Suprapubic skin (tissue), 4 donors: ENCODE measurements at regions not wholly inside any gene's neighbourhood (a gene's known extent, or its start where the extent isn't known, plus 50 kb on each side); places are given as distances from the start of the nearest gene placed in this dataset.

Experiments used
- DNase-seq, 2 donors: peaks; one replicate each; pipeline ENCODE4 v3.0.0-alpha.2; 2019; ENCODE audit warnings: low spot score in 2 of 2
- H3K27ac ChIP-seq: fragments of 200-600 bp; sonication (generic); one replicate; pipeline ENCODE4 v1.5.1; 2019
- H3K27me3 ChIP-seq: fragments of 200-600 bp; sonication (generic); one replicate; pipeline ENCODE4 v1.5.1; 2019
- H3K36me3 ChIP-seq: fragments of 200-600 bp; sonication (generic); one replicate; pipeline ENCODE4 v1.5.1; 2019
- H3K4me1 ChIP-seq: fragments of 200-600 bp; sonication (generic); one replicate; pipeline ENCODE4 v1.5.1; 2019
- H3K4me3 ChIP-seq: fragments of 200-600 bp; sonication (generic); one replicate; pipeline ENCODE4 v1.5.1; 2019; ENCODE audit warnings: mild to moderate bottlenecking
- H3K9me3 ChIP-seq: fragments of 200-600 bp; sonication (generic); one replicate; pipeline ENCODE4 v1.5.1; 2019
- CTCF ChIP-seq, 2 donors: fragments of 200-600 bp in 1 of 2; fragments of 450-650 bp in 1 of 2; sonication (generic) in 1 of 2; IDR thresholded peaks; one replicate each; pipeline ENCODE4 v1.5.1; 2016 to 2019; ENCODE audit warnings: antibody characterized with exemption in 2 of 2, mild to moderate bottlenecking in 1 of 2, moderate library complexity in 1 of 2
- EP300 ChIP-seq: sonication (generic); formaldehyde crosslinking; IDR thresholded peaks from one replicate; pipeline ENCODE4 v1.6.1; 2017; ENCODE audit warnings: antibody characterized with exemption
- POLR2A ChIP-seq, 2 donors: fragments of 450-650 bp; IDR thresholded peaks; one replicate each; pipeline ENCODE4 v1.6.1; 2017; ENCODE audit warnings: antibody characterized with exemption in 2 of 2, mild to moderate bottlenecking in 2 of 2, moderate library complexity in 2 of 2
- POLR2AphosphoS5 ChIP-seq, 3 donors: sonication (generic); formaldehyde crosslinking; IDR thresholded peaks; one replicate each; pipeline ENCODE4 v1.6.1; 2017; ENCODE audit warnings: antibody characterized with exemption in 3 of 3
- WGBS: methylation state at CpG from one replicate; pipeline ENCODE4 v1.1.5; 2018; 5-methylcytosine and 5-hydroxymethylcytosine counted together

- no peaks in the 10 kb centered on the region for H3K4me1 ChIP-seq
- TF ChIP-seq CTCF (IDR thresholded peaks at IDR 0.05): no peak
- no peak for TF ChIP-seq POLR2AphosphoS5 (IDR thresholded peaks at IDR 0.05)
- no peak for TF ChIP-seq POLR2A (IDR thresholded peaks at IDR 0.05)
- no peak for TF ChIP-seq EP300
- no peaks in the 10 kb centered on the region for H3K9me3 ChIP-seq
- H3K27ac ChIP-seq: no peak overlapping the region
- no peaks in the 10 kb centered on the region for H3K27me3 ChIP-seq
- WGBS: 30% methylated on average over 2 of the region's 2 CpGs
- DNase-seq: no peak
- H3K4me3 ChIP-seq: no peak overlapping the region
- H3K36me3 ChIP-seq: no peaks in the 10 kb centered on the region
These were observed 767.4 kb downstream of the IRX1 start for GRCh38 chr5:4363045-4363444.

DNA sequence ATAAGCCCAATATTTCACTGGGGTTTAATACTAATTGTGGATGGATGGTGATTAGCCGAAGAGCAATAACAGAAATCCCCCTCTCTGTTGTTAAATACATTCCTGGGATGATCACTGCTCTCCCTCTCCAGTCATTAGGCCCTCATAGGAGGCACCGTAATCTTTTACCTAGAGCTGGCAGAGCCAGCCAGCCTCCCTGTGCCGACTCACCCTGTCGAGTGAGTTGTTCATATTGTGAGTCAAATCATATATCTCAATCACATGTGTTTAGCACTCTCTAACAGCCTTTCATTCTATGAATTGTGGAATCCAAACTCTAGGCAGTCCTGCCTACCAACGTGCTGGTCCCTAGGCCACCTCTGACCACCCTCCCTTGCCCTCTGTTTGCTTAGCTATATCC, 771.0 kb downstream of the IRX1 start:
- no peak overlapping the region for H3K27ac ChIP-seq
- H3K36me3 ChIP-seq: no peaks in the 10 kb centered on the region
- DNase-seq: no peak
- no peaks in the 10 kb centered on the region for H3K4me1 ChIP-seq
- H3K27me3 ChIP-seq: no peaks in the 10 kb centered on the region
- TF ChIP-seq POLR2A (IDR thresholded peaks at IDR 0.05): no peak
- no peak for TF ChIP-seq CTCF (IDR thresholded peaks at IDR 0.05)
- TF ChIP-seq POLR2AphosphoS5 (IDR thresholded peaks at IDR 0.05): no peak
- no peak for TF ChIP-seq EP300
- WGBS: 88% methylated on average over 5 of the region's 5 CpGs
- no peak overlapping the region for H3K4me3 ChIP-seq
- no peaks in the 10 kb centered on the region for H3K9me3 ChIP-seq

DNA sequence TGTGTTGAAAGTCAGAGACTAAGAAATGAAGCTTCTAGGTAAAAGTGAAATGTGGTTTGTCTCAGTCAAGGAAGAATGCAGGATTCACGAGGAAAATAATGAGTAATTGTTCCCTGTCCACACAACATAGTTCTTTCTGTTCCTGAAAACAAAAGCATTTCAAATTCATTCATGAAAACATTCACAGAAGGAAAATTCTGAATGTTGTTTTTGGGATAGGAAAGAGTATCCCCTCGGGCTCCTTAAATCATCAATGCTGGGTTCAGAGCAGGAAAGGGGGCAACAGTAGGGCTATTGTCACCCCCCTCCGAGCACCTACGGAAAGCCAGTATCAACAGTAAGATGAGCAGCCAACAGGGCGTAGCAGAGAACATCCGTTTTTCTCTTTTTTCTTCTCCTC, 769.9 kb upstream of the ADAMTS16 start:
- TF ChIP-seq EP300: no peak
- no peak for TF ChIP-seq POLR2A (IDR thresholded peaks at IDR 0.05)
- TF ChIP-seq CTCF (IDR thresholded peaks at IDR 0.05): no peak
- no peak for TF ChIP-seq POLR2AphosphoS5 (IDR thresholded peaks at IDR 0.05)
- H3K4me1 ChIP-seq: peaks cover 4% of the 10 kb centered on the region
- H3K27ac ChIP-seq: no peak overlapping the region
- WGBS: 66% methylated on average over 6 of the region's 6 CpGs
- H3K36me3 ChIP-seq: no peaks in the 10 kb centered on the region
- no peaks in the 10 kb centered on the region for H3K9me3 ChIP-seq
- no peak overlapping the region for H3K4me3 ChIP-seq
- H3K27me3 ChIP-seq: no peaks in the 10 kb centered on the region
- DNase-seq: no peak

DNA sequence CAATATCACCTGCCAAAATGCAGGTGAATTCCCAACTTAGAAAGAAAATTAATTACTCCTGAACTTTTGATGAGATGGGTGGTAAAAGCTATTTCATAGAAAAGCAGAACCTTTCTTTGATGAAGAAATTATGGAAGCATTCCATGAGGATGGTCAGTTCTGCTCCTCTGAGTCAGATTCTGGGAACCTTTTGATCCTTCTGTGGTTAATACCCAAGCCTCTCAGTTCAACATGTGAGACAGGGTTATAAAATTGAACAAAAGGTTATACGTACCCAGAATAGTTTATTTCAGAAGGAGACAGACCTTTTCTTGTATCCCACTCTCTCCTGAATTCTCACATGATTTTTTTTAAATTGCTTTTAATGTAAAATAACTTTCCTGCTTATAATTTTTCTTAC, 767.6 kb upstream of the ADAMTS16 start:
- Histone ChIP-seq H3K9me3 (no peaks in the 10 kb centered on the region), H3K36me3 (no peaks in the 10 kb centered on the region), H3K27me3 (no peaks in the 10 kb centered on the region), H3K4me1 (peaks cover 7% of the 10 kb centered on the region), H3K4me3 (no peak overlapping the region), H3K27ac (peak overlapping the region; percentile 50)
- WGBS: 81% methylated on average over 1 of the region's 1 CpG
- DNase-seq: no peak
- TF ChIP-seq POLR2A (IDR thresholded peaks at IDR 0.05) (no peak), POLR2AphosphoS5 (IDR thresholded peaks at IDR 0.05) (no peak), EP300 (no peak)

DNA sequence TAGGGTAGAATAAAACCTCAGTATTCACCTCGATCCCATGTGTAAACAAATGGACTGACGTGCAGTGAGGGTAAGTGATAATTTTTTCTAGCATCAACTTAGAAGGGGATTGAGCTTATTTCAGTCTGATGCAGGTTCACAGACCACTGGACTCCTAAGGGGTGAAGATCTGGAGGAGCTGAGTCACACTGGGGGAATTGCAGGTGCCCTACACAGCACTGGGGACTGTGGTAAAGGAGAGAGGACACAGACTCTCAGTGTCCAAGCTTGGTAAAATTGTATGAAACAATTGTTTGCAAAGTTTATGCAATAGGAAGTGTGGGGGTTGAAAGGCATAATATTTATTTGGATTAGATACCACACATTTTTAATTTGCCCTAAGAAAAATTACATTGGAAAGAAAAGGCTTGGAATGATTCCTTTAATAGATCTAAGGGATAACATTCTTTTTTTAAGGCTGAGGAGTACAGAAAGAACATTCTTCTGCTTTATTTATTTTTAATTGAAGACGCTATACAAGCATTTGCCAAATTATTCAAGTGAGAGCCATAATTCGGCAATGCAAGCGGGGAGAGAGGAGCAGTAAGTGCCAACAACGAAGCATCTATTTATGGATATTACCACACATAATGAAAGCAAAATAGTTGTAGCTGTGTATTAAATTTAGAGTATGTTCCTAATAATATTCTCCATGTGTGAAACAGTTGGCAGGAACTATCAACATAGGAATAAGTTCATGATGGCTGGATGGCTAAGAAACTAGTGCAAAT, 766.9 kb upstream of the ADAMTS16 start:
- Histone ChIP-seq H3K27ac (peak overlapping the region; percentile 72), H3K27me3 (no peaks in the 10 kb centered on the region), H3K4me1 (peaks cover 7% of the 10 kb centered on the region), H3K4me3 (no peak overlapping the region), H3K9me3 (no peaks in the 10 kb centered on the region), H3K36me3 (no peaks in the 10 kb centered on the region)
- no peak for DNase-seq
- WGBS: 40% methylated on average over 6 of the region's 6 CpGs
- no peak for TF ChIP-seq CTCF (IDR thresholded peaks at IDR 0.05)
- no peak for TF ChIP-seq EP300
- no peak for TF ChIP-seq POLR2A (IDR thresholded peaks at IDR 0.05)
- no peak for TF ChIP-seq POLR2AphosphoS5 (IDR thresholded peaks at IDR 0.05)

GRCh38 chr5:4374866-4375265, 765.3 kb upstream of the ADAMTS16 start:
- peak overlapping the region; percentile 72 for H3K27ac ChIP-seq
- no peaks in the 10 kb centered on the region for H3K27me3 ChIP-seq
- no peaks in the 10 kb centered on the region for H3K9me3 ChIP-seq
- WGBS: 58% methylated on average over 7 of the region's 7 CpGs
- peak in 1 of 2 donors; percentile 74 for DNase-seq
- H3K36me3 ChIP-seq: no peaks in the 10 kb centered on the region
- peaks cover 7% of the 10 kb centered on the region for H3K4me1 ChIP-seq
- TF ChIP-seq POLR2A (IDR thresholded peaks at IDR 0.05): no peak
- TF ChIP-seq POLR2AphosphoS5 (IDR thresholded peaks at IDR 0.05): no peak
- no peak for TF ChIP-seq EP300
- no peak for TF ChIP-seq CTCF (IDR thresholded peaks at IDR 0.05)
- H3K4me3 ChIP-seq: no peak overlapping the region
